ENCODE measurements at regions not wholly inside any gene's neighbourhood (a gene's known extent, or its start where the extent isn't known, plus 50 kb on each side); places are given as distances from the start of the nearest gene placed in this dataset.

DNA sequence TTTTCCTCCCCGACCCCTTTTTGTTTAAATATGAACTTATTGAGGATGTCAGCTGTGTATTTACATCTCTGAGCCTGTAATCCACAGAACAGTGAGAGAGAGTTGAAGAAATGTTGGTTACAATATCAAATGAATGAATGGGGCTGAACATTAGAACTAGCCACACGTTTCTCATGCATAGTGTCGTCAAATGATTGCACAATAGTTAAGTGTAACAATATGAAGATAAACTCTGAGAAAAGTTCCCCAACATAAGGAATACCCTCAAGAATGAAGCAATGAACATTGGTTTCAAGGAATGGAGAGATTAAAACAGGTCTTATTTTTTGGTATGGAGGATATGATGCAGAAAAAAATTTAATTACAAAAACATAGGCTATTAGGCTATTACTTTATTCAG is 100.5 kb upstream of the DTNBP1 start:
- TF ChIP-seq CTCF (IDR thresholded peaks at IDR 0.05) = no peak
- TF ChIP-seq EP300 (IDR thresholded peaks at IDR 0.05) = no peak
- TF ChIP-seq POLR2A (IDR thresholded peaks at IDR 0.05) = no peak

All from stomach (tissue), 4 donors.